PC-3 (cell line): ENCODE measurements at regions not wholly inside any gene's neighbourhood (a gene's known extent, or its start where the extent isn't known, plus 50 kb on each side); places are given as distances from the start of the nearest gene placed in this dataset.
"Not testable (repeated sequence)": the region's sequence is repeated elsewhere in the genome, so short reads cannot be mapped to it uniquely, and the experiment has no call there.

ENCODE experiments used
- ATAC-seq: fragments of 200-7000 bp; cut with Tn5 transposase; 2 replicates; pipeline ENCODE4 v1.9.1; 2020; ENCODE audit warnings: mild to moderate bottlenecking, moderate library complexity
- BruUV-seq: library from RNA; stranded (reverse); fragments of 400-500 nt; replicated peaks from 2 replicates; lab custom pipeline; 2021; lab: Mats Ljungman, UMichigan
- CTCF ChIA-PET: fragments of 300-600 bp; sonication (Branson Sonifier 250); formaldehyde crosslinking; loops from one replicate; lab custom pipeline; 2022; ENCODE audit warnings: antibody characterized with exemption; lab: Charles Lee
- POLR2A ChIA-PET: fragments of 300-600 bp; sonication (Branson Sonifier 250); formaldehyde crosslinking; loops from one replicate; lab custom pipeline; 2022; ENCODE audit warnings: antibody characterized with exemption; ENCODE audit not compliant: unreplicated experiment; lab: Charles Lee
- DNase-seq: peaks from one replicate; pipeline ENCODE4 v3.0.0-alpha.2; 2015
- H2AFZ ChIP-seq: fragments of 300-600 bp; sonication (generic); 2 replicates; pipeline ENCODE4 v1.6.0; 2016; ENCODE audit warnings: antibody characterized with exemption, low read length
- H3F3A ChIP-seq: fragments of 300-600 bp; sonication (generic); one replicate; pipeline ENCODE4 v1.6.0; 2017; ENCODE audit warnings: antibody characterized with exemption, low read length, control low read depth, mild to moderate bottlenecking; ENCODE audit not compliant: unreplicated experiment
- H3K27ac ChIP-seq: fragments of 300-600 bp; sonication (generic); 2 replicates; pipeline ENCODE4 v1.5.1; 2016; ENCODE audit warnings: mild to moderate bottlenecking, low read length
- H3K27me3 ChIP-seq: fragments of 300-600 bp; sonication (generic); 2 replicates; pipeline ENCODE4 v1.6.1; 2016; ENCODE audit warnings: low read length, mixed read lengths
- H3K36me3 ChIP-seq: fragments of 300-600 bp; sonication (generic); 2 replicates; pipeline ENCODE4 v1.6.1; 2016; ENCODE audit warnings: low read depth, mixed run types, low read length, mixed read lengths
- H3K4me1 ChIP-seq: fragments of 300-600 bp; sonication (generic); 2 replicates; pipeline ENCODE4 v1.5.1; 2016; ENCODE audit warnings: low read length; ENCODE audit not compliant: insufficient read depth
- H3K4me2 ChIP-seq: fragments of 300-600 bp; sonication (generic); 2 replicates; pipeline ENCODE4 v1.6.0; 2016; ENCODE audit warnings: low read length
- H3K4me3 ChIP-seq: fragments of 300-600 bp; sonication (generic); 2 replicates; pipeline ENCODE4 v1.5.1; 2016; ENCODE audit warnings: mild to moderate bottlenecking, low read length, mixed read lengths
- H3K79me2 ChIP-seq: fragments of 300-600 bp; sonication (generic); 2 replicates; pipeline ENCODE4 v1.6.1; 2017; ENCODE audit warnings: low read length, mixed read lengths
- H3K9ac ChIP-seq: fragments of 300-600 bp; sonication (generic); 2 replicates; pipeline ENCODE4 v1.6.0; 2016; ENCODE audit warnings: mild to moderate bottlenecking, low read length
- H3K9me2 ChIP-seq: fragments of 300-600 bp; sonication (generic); replicated peaks from 2 replicates; pipeline ENCODE4 v1.6.1; 2016; ENCODE audit warnings: mixed run types, low read length, mixed read lengths
- H3K9me3 ChIP-seq: fragments of 300-600 bp; sonication (generic); 2 replicates; pipeline ENCODE4 v1.6.1; 2016; ENCODE audit warnings: low read length, mixed read lengths
- H4K20me1 ChIP-seq: fragments of 300-600 bp; sonication (generic); 2 replicates; pipeline ENCODE4 v1.6.1; 2016; ENCODE audit warnings: low read length, mixed read lengths
- CTCF ChIP-seq: fragments of 300-600 bp; sonication (generic); conservative IDR thresholded peaks from 2 replicates; pipeline ENCODE4 v1.5.1; 2017; ENCODE audit warnings: antibody characterized with exemption, low read depth, mild to moderate bottlenecking, low read length
- EZH2 ChIP-seq: fragments of 300-600 bp; sonication (generic); IDR thresholded peaks from one replicate; pipeline ENCODE4 v1.6.1; 2017; ENCODE audit warnings: antibody characterized with exemption, mild to moderate bottlenecking, low read length; ENCODE audit not compliant: unreplicated experiment
- EZH2phosphoT487 ChIP-seq: fragments of 300-600 bp; sonication (generic); IDR thresholded peaks from 2 replicates; pipeline ENCODE4 v1.6.1; 2018; ENCODE audit warnings: mild to moderate bottlenecking, antibody characterized with exemption, low read length, borderline replicate concordance
- intact Hi-C: fragments of 100-400 bp; cut with micrococcal nuclease; formaldehyde crosslinking; loops from 2 replicates; pipeline ENCODE4 v1.9.0; 2023

GRCh38 chr4:151522866-151523519, 114.0 kb downstream of the FHIP1A start:
- H3F3A ChIP-seq, result no peaks in the 10 kb centered on the region
- 0 out of 2 replicates have a peak, but pooled peaks cover 8% of the 10 kb centered on the region for H3K4me1 ChIP-seq
- no peak overlapping the region for H3K4me2 ChIP-seq
- H3K9me2 ChIP-seq, result no peaks in the 10 kb centered on the region
- POLR2A ChIA-PET, result no interaction called here
- no peaks in the 10 kb centered on the region for H4K20me1 ChIP-seq
- no peak overlapping the region for H3K4me3 ChIP-seq
- H3K36me3 ChIP-seq, result no peaks in the 10 kb centered on the region
- no peaks in the 10 kb centered on the region for H3K79me2 ChIP-seq
- no peak overlapping the region for H2AFZ ChIP-seq
- no peak for TF ChIP-seq EZH2
- no peak for TF ChIP-seq EZH2phosphoT487
- no peak for TF ChIP-seq CTCF
- H3K9me3 ChIP-seq, result no peaks in the 10 kb centered on the region
- intact Hi-C loops, result no loop called here
- peak; percentile 50; the same call in 1 of the 2 replicates for ATAC-seq
- no peak overlapping the region for H3K9ac ChIP-seq
- DNase-seq, result peak; percentile 12
- H3K27me3 ChIP-seq, result no peaks in the 10 kb centered on the region
- no peak overlapping the region for H3K27ac ChIP-seq
- no TSS peak for BruUV-seq
- CTCF ChIA-PET, result no interaction called here

GRCh38 chr4:151524610-151525009, 115.6 kb downstream of the FHIP1A start:
- no peaks in the 10 kb centered on the region for H3K36me3 ChIP-seq
- no peak for TF ChIP-seq CTCF
- no peak overlapping the region for H3K4me3 ChIP-seq
- H3K27me3 ChIP-seq, result no peaks in the 10 kb centered on the region
- H2AFZ ChIP-seq, result no peak overlapping the region
- no peaks in the 10 kb centered on the region for H3K9me3 ChIP-seq
- no peaks in the 10 kb centered on the region for H3F3A ChIP-seq
- ChIA-PET CTCF (no interaction called here), POLR2A (no interaction called here)
- H3K4me2 ChIP-seq, result no peak overlapping the region
- no peak overlapping the region for H3K27ac ChIP-seq
- no peaks in the 10 kb centered on the region for H3K79me2 ChIP-seq
- DNase-seq (no peak), ATAC-seq (no peak)
- 0 out of 2 replicates have a peak, but pooled peaks cover 8% of the 10 kb centered on the region for H3K4me1 ChIP-seq
- no peak overlapping the region for H3K9ac ChIP-seq
- no TSS peak for BruUV-seq
- intact Hi-C loops, result no loop called here
- H3K9me2 ChIP-seq, result no peaks in the 10 kb centered on the region
- H4K20me1 ChIP-seq, result no peaks in the 10 kb centered on the region

- BruUV-seq, DNase-seq, ATAC-seq, H3K9ac ChIP-seq, H3F3A ChIP-seq, H3K27me3 ChIP-seq, POLR2A ChIA-PET, H3K4me2 ChIP-seq, H2AFZ ChIP-seq, CTCF ChIA-PET, H4K20me1 ChIP-seq, intact Hi-C loops, H3K79me2 ChIP-seq, H3K36me3 ChIP-seq, H3K27ac ChIP-seq, H3K9me3 ChIP-seq, H3K4me3 ChIP-seq, H3K9me2 ChIP-seq: not testable (repeated sequence)
- 0 out of 2 replicates have a peak, but pooled peaks cover 11% of the 10 kb centered on the region for H3K4me1 ChIP-seq
These were observed 117.5 kb downstream of the FHIP1A start for GRCh38 chr4:151526489-151526888.
